GM12878 (cell line): ENCODE measurements at regions not wholly inside any gene's neighbourhood (a gene's known extent, or its start where the extent isn't known, plus 50 kb on each side); places are given as distances from the start of the nearest gene placed in this dataset.

Experiments
- CBX3 ChIP-seq: fragments of 200-600 bp; sonication (generic); IDR thresholded peaks from 2 replicates; pipeline ENCODE4 v1.6.1; 2016; ENCODE audit warnings: low read depth, borderline replicate concordance
- EP300 ChIP-seq, 2 experiments: fragments of 150-350 bp in 1 of 2; IDR thresholded peaks; 2 replicates each; pipeline ENCODE4 v1.6.1; 2011 to 2012; ENCODE audit warnings: low read depth in 2 of 2, low read length in 2 of 2, borderline replicate concordance in 1 of 2, improper control_type of control experiment in 1 of 2, inconsistent platforms in 1 of 2; ENCODE audit not compliant: control insufficient read depth in 1 of 2
- ESRRA ChIP-seq: IDR thresholded peaks from 2 replicates; pipeline ENCODE4 v1.6.1; 2012; ENCODE audit warnings: mild to moderate bottlenecking, low read length, improper control_type of control experiment
- KAT2A ChIP-seq: conservative IDR thresholded peaks from 2 replicates; pipeline ENCODE4 v1.6.1; 2011; ENCODE audit warnings: low read depth, low read length; ENCODE audit not compliant: control insufficient read depth
- POLR2A ChIP-seq: IDR thresholded peaks from 2 replicates; pipeline ENCODE4 v1.6.1; 2011; ENCODE audit warnings: low read depth, mild to moderate bottlenecking, low read length
- POLR2AphosphoS5 ChIP-seq: IDR thresholded peaks from 2 replicates; pipeline ENCODE4 v1.6.1; 2011; ENCODE audit warnings: mild to moderate bottlenecking, low read length, inconsistent platforms
- TF ChIP-seq, protein P1 (sequence below), 3 experiments: IDR thresholded peaks in 2 of 3; conservative IDR thresholded peaks in 1 of 3; 2 replicates each; pipeline ENCODE4 v1.5.1; 2011; ENCODE audit warnings: low read depth in 3 of 3, low read length in 3 of 3, mild to moderate bottlenecking in 3 of 3, control low read depth in 2 of 3, moderate library complexity in 2 of 3, inconsistent platforms in 1 of 3, mixed read lengths in 1 of 3; ENCODE audit not compliant: control insufficient read depth in 2 of 3, insufficient read depth in 1 of 3; ENCODE audit errors: extremely low read depth in 1 of 3
- TF ChIP-seq, protein P2 (sequence below): IDR thresholded peaks from 2 replicates; pipeline ENCODE4 v1.6.1; 2012; ENCODE audit warnings: mild to moderate bottlenecking, low read depth, low read length

DNA sequence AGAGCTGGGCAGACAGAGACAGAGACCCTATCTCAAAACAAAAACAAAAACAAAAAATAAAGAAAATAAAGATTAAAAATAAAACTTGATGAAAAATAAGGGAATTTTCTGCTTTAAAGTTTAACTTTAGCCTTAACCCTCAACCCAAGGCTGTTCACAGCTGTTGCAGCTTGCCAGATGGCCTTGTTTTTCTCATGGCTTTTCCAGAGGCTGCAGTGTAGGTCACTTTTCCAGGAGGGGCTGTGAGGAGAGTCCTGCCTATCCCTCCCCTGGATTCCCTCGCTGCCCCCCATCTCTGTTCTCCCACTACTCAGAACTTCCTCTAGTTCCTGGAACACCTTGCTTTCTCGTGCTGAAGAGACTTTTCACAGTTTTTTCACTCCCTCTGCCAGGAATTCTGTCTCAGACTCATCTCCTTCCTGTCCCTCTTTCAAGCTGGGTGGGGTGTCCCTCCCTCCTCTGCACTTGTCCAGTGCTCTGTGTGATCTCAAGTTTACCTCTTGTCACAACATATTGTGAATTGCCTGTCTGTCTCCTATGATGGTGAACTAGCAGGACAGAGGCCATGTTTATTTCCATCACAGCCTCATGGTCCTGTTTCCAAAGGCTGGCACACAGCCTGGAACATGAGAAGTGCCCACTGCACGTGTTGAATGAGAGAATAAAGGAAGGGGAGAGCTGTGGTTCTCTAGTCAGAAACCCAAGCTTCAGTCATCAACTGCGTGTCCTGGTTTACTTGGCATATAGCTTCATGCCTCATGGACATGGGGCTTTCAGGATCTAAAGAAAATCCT is 69.9 kb upstream of the MSI2 start:
- TF ChIP-seq ESRRA (no peak), POLR2A (no peak), POLR2AphosphoS5 (no peak), CBX3 (no peak), EP300 (IDR thresholded peaks at IDR 0.05; ENCODE audit: borderline replicate concordance in 1 of 2, control insufficient read depth in 1 of 2, low read depth in 2 of 2, low read length in 2 of 2) (no peak), KAT2A (no peak)
- TF ChIP-seq, protein P1, sequence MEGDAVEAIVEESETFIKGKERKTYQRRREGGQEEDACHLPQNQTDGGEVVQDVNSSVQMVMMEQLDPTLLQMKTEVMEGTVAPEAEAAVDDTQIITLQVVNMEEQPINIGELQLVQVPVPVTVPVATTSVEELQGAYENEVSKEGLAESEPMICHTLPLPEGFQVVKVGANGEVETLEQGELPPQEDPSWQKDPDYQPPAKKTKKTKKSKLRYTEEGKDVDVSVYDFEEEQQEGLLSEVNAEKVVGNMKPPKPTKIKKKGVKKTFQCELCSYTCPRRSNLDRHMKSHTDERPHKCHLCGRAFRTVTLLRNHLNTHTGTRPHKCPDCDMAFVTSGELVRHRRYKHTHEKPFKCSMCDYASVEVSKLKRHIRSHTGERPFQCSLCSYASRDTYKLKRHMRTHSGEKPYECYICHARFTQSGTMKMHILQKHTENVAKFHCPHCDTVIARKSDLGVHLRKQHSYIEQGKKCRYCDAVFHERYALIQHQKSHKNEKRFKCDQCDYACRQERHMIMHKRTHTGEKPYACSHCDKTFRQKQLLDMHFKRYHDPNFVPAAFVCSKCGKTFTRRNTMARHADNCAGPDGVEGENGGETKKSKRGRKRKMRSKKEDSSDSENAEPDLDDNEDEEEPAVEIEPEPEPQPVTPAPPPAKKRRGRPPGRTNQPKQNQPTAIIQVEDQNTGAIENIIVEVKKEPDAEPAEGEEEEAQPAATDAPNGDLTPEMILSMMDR (IDR thresholded peaks at IDR 0.05 in 2 of 3, conservative IDR thresholded peaks at IDR 0.05 in 1 of 3; ENCODE audit: control insufficient read depth in 2 of 3, extremely low read depth in 1 of 3, insufficient read depth in 1 of 3, low read depth in 3 of 3, low read length in 3 of 3), result no peak
- TF ChIP-seq, protein P2, sequence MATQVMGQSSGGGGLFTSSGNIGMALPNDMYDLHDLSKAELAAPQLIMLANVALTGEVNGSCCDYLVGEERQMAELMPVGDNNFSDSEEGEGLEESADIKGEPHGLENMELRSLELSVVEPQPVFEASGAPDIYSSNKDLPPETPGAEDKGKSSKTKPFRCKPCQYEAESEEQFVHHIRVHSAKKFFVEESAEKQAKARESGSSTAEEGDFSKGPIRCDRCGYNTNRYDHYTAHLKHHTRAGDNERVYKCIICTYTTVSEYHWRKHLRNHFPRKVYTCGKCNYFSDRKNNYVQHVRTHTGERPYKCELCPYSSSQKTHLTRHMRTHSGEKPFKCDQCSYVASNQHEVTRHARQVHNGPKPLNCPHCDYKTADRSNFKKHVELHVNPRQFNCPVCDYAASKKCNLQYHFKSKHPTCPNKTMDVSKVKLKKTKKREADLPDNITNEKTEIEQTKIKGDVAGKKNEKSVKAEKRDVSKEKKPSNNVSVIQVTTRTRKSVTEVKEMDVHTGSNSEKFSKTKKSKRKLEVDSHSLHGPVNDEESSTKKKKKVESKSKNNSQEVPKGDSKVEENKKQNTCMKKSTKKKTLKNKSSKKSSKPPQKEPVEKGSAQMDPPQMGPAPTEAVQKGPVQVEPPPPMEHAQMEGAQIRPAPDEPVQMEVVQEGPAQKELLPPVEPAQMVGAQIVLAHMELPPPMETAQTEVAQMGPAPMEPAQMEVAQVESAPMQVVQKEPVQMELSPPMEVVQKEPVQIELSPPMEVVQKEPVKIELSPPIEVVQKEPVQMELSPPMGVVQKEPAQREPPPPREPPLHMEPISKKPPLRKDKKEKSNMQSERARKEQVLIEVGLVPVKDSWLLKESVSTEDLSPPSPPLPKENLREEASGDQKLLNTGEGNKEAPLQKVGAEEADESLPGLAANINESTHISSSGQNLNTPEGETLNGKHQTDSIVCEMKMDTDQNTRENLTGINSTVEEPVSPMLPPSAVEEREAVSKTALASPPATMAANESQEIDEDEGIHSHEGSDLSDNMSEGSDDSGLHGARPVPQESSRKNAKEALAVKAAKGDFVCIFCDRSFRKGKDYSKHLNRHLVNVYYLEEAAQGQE, result no peak
